B cell (primary cell): ENCODE measurements at regions not wholly inside any gene's neighbourhood (a gene's known extent, or its start where the extent isn't known, plus 50 kb on each side); places are given as distances from the start of the nearest gene placed in this dataset.

Experiments used
- ATAC-seq: fragments of 200-7000 bp; cut with Tn5 transposase; one replicate; pipeline ENCODE4 v1.10.0; 2021; ENCODE audit warnings: low read depth, mild to moderate bottlenecking, moderate number of reproducible peaks, moderate library complexity
- CTCF ChIA-PET: fragments of 350-600 bp; sonication (Branson Sonifier 250); formaldehyde crosslinking; loops from one replicate; lab custom pipeline; 2021; ENCODE audit warnings: antibody characterized with exemption, inconsistent platforms; lab: Charles Lee
- POLR2A ChIA-PET: fragments of 350-600 bp; sonication (Branson Sonifier 250); formaldehyde crosslinking; loops from one replicate; lab custom pipeline; 2021; ENCODE audit warnings: antibody characterized with exemption; lab: Charles Lee
- DNase-seq: peaks from one replicate; pipeline ENCODE4 v3.0.0; 2013
- H2AFZ ChIP-seq: 2 replicates; pipeline ENCODE4 v1.6.1; 2012; ENCODE audit warnings: mild to moderate bottlenecking, low read depth, low read length; ENCODE audit not compliant: insufficient read depth, poor library complexity, severe bottlenecking
- H3K27ac ChIP-seq, 2 donors: 1 replicate in 1 of 2; 2 replicates in 1 of 2; pipeline ENCODE4 v1.5.1; 2012 to 2013; ENCODE audit warnings: low read length in 2 of 2, mild to moderate bottlenecking in 2 of 2, moderate library complexity in 1 of 2
- H3K27me3 ChIP-seq, 4 experiments: fragments of 200-600 bp in 1 of 4; sonication (generic) in 1 of 4; replicated peaks in 1 of 4; 1 replicate in 2 of 4; 2 replicates in 2 of 4; pipeline versions ENCODE4 v1.6.1 to v1.7.0; 2013 to 2016; ENCODE audit warnings: low read length in 3 of 4, mild to moderate bottlenecking in 2 of 4, mixed read lengths in 1 of 4, moderate library complexity in 1 of 4; ENCODE audit not compliant: insufficient read depth in 4 of 4, control insufficient read depth in 3 of 4; ENCODE audit errors: control extremely low read depth in 1 of 4
- H3K36me3 ChIP-seq, 2 experiments: replicated peaks in 1 of 2; 1 replicate in 1 of 2; 2 replicates in 1 of 2; pipeline versions ENCODE4 v1.6.1 to v1.7.1; 2013; ENCODE audit warnings: low read length in 1 of 2; ENCODE audit not compliant: insufficient read depth in 2 of 2, control insufficient read depth in 1 of 2; ENCODE audit errors: control extremely low read depth in 1 of 2, extremely low read depth in 1 of 2
- H3K4me1 ChIP-seq, 2 donors: fragments of 200-600 bp in 1 of 2; sonication (generic) in 1 of 2; 1 replicate in 1 of 2; 2 replicates in 1 of 2; pipeline versions ENCODE4 v1.5.1 to v1.6.1; 2013 to 2017; ENCODE audit warnings: low read length in 2 of 2; ENCODE audit not compliant: control insufficient read depth in 2 of 2, insufficient read depth in 2 of 2
- H3K4me2 ChIP-seq: replicated peaks from 2 replicates; pipeline ENCODE3; 2012; ENCODE audit warnings: mild to moderate bottlenecking, low read depth, low read length; ENCODE audit not compliant: poor library complexity, severe bottlenecking
- H3K4me3 ChIP-seq, 5 experiments: fragments of 200-600 bp in 1 of 5; sonication (generic) in 1 of 5; 1 replicate in 3 of 5; 2 replicates in 2 of 5; pipeline versions ENCODE4 v1.5.1 to v1.7.0; 2011 to 2016; ENCODE audit warnings: low read length in 4 of 5, mild to moderate bottlenecking in 4 of 5, low read depth in 2 of 5, control low read depth in 1 of 5, moderate library complexity in 1 of 5; ENCODE audit not compliant: insufficient read depth in 1 of 5; ENCODE audit errors: control extremely low read depth in 1 of 5, extremely low read depth in 1 of 5
- H3K79me2 ChIP-seq: fragments of 200-600 bp; sonication (generic); one replicate; pipeline ENCODE4 v1.6.0; 2016; ENCODE audit warnings: low read length; ENCODE audit not compliant: control insufficient read depth, insufficient read depth
- H3K9ac ChIP-seq: fragments of 200-600 bp; sonication (generic); 2 replicates; pipeline ENCODE4 v1.6.1; 2017; ENCODE audit warnings: mild to moderate bottlenecking, low read length, moderate library complexity
- H3K9me3 ChIP-seq, 3 donors: one replicate each; pipeline versions ENCODE4 v1.6.1 to v1.7.1; 2013; ENCODE audit warnings: low read length in 2 of 3; ENCODE audit not compliant: control insufficient read depth in 2 of 3, insufficient read depth in 1 of 3; ENCODE audit errors: control extremely low read depth in 1 of 3
- H4K20me1 ChIP-seq: 2 replicates; pipeline ENCODE4 v1.6.0; 2012; ENCODE audit warnings: mild to moderate bottlenecking, low read length; ENCODE audit not compliant: insufficient read depth, control insufficient read depth, poor library complexity, severe bottlenecking
- H3K27ac Mint-ChIP-seq: one replicate; pipeline ENCODE4 v1.8.0; 2021; ENCODE audit warnings: mixed read lengths
- H3K27me3 Mint-ChIP-seq: one replicate; pipeline ENCODE4 v1.8.0; 2021; ENCODE audit warnings: mixed read lengths
- H3K4me1 Mint-ChIP-seq: one replicate; pipeline ENCODE4 v1.8.0; 2021; ENCODE audit warnings: mixed read lengths
- H3K4me3 Mint-ChIP-seq: one replicate; pipeline ENCODE4 v1.8.0; 2021; ENCODE audit warnings: mixed read lengths
- H3K9me3 Mint-ChIP-seq: one replicate; pipeline ENCODE4 v1.8.0; 2022; ENCODE audit warnings: mixed read lengths; ENCODE audit not compliant: insufficient read depth
- EZH2 ChIP-seq: IDR thresholded peaks from 2 replicates; pipeline ENCODE4 v1.6.1; 2012; ENCODE audit warnings: borderline replicate concordance, low read depth, mild to moderate bottlenecking, moderate library complexity, low read length; ENCODE audit not compliant: insufficient read depth, poor library complexity, severe bottlenecking
- WGBS: methylation state at CpG from one replicate; pipeline ENCODE4 v1.1.5; 2013; ENCODE audit warnings: missing lambda C conversion rate; ENCODE audit not compliant: insufficient coverage; 5-methylcytosine and 5-hydroxymethylcytosine counted together
- intact Hi-C: fragments of 100-400 bp; cut with micrococcal nuclease; formaldehyde crosslinking; loops from one replicate; pipeline ENCODE4 v1.10.0; 2022
- TF ChIP-seq, protein P1 (sequence below): fragments of 200-600 bp; IDR thresholded peaks from one replicate; pipeline ENCODE4 v1.8.0; 2022; ENCODE audit warnings: antibody characterized with exemption, mild to moderate bottlenecking

DNA sequence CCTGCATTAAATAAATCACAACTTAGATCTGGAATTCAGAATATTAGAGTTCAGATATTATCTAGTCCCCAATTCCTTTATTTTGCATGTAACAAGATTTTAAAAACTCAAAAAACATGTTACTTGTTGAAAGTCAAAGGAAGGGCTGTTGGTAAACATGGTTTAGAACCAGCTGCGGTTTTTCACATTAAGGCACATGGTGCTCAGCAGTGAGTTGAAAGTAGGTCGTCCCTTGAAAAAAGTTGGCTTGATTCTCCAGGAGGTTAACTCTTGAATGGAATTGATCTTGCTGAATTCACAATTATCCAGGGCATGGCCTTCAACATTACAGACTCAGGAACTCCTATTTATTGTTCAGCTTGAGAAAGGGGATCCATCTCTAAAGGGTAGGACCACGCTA, 277.1 kb upstream of the DUSP10 start:
- H3K9me3 Mint-ChIP-seq: no peaks in the 10 kb centered on the region
- Histone ChIP-seq H3K79me2 (no peaks in the 10 kb centered on the region), H3K27me3 (no peaks in the 10 kb centered on the region), H3K27ac (no peak overlapping the region), H2AFZ (no peak overlapping the region), H3K4me3 (no peak overlapping the region), H3K4me2 (no peak overlapping the region), H3K36me3 (no peaks in the 10 kb centered on the region), H3K9me3 (peaks cover 0 to 1% (median 0%) of the 10 kb centered on the region in 3 donors), H3K9ac (no peak overlapping the region), H3K4me1 (no peaks in the 10 kb centered on the region), H4K20me1 (no peaks in the 10 kb centered on the region)
- ChIA-PET POLR2A (no interaction called here), CTCF (no interaction called here)
- H3K4me1 Mint-ChIP-seq: no peaks in the 10 kb centered on the region
- no peak overlapping the region for H3K27ac Mint-ChIP-seq
- no peak for DNase-seq
- intact Hi-C loops: no loop called here
- no CpG with 5 or more reads among the region's 3 CpGs for WGBS
- H3K4me3 Mint-ChIP-seq: no peak overlapping the region
- no peaks in the 10 kb centered on the region for H3K27me3 Mint-ChIP-seq
- TF ChIP-seq, protein P1, sequence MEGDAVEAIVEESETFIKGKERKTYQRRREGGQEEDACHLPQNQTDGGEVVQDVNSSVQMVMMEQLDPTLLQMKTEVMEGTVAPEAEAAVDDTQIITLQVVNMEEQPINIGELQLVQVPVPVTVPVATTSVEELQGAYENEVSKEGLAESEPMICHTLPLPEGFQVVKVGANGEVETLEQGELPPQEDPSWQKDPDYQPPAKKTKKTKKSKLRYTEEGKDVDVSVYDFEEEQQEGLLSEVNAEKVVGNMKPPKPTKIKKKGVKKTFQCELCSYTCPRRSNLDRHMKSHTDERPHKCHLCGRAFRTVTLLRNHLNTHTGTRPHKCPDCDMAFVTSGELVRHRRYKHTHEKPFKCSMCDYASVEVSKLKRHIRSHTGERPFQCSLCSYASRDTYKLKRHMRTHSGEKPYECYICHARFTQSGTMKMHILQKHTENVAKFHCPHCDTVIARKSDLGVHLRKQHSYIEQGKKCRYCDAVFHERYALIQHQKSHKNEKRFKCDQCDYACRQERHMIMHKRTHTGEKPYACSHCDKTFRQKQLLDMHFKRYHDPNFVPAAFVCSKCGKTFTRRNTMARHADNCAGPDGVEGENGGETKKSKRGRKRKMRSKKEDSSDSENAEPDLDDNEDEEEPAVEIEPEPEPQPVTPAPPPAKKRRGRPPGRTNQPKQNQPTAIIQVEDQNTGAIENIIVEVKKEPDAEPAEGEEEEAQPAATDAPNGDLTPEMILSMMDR: no peak
- TF ChIP-seq EZH2: no peak
- no peak for ATAC-seq

DNA sequence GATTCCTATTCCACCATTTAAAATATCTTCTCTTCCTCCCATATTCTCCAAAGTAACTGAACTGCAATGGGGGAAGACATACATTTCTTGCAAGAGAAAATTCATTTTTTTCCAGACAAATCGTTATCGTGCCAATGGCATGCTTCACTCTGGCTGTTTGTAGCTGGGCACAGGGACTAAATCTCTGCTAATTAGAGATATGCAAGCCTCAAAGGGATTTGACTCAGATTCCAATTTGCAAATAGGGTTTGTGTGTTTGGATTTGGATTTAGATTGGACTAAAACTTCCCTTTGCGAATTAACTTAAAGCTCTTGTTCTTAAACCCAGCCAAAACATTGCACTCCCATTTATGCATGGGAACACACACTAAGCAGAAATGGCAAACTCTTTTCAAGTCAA, 276.2 kb upstream of the DUSP10 start:
- Histone ChIP-seq H4K20me1 (no peaks in the 10 kb centered on the region), H3K4me1 (no peaks in the 10 kb centered on the region), H3K9ac (no peak overlapping the region), H3K27ac (no peak overlapping the region), H3K36me3 (no peaks in the 10 kb centered on the region), H3K4me3 (no peak overlapping the region), H3K4me2 (no peak overlapping the region), H3K27me3 (no peaks in the 10 kb centered on the region), H3K79me2 (no peaks in the 10 kb centered on the region), H2AFZ (no peak overlapping the region), H3K9me3 (peaks cover 0 to 1% (median 0%) of the 10 kb centered on the region in 3 donors)
- ChIA-PET POLR2A (no interaction called here), CTCF (interaction anchor here (1.0 to 1.1 kb wide), 2 partner anchors 9 to 477 kb away, joined by 3 read pairs; no protein-coding TSS in a partner anchor)
- Mint-ChIP-seq H3K4me3 (no peak overlapping the region), H3K27ac (no peak overlapping the region), H3K9me3 (no peaks in the 10 kb centered on the region), H3K27me3 (no peaks in the 10 kb centered on the region), H3K4me1 (no peaks in the 10 kb centered on the region)
- DNase-seq: no peak
- no peak for TF ChIP-seq EZH2
- TF ChIP-seq, protein P1: no peak
- intact Hi-C loops: no loop called here
- no peak for ATAC-seq
- 94% methylated on average over 2 of the region's 3 CpGs for WGBS
